ENCODE measurements at regions not wholly inside any gene's neighbourhood (a gene's known extent, or its start where the extent isn't known, plus 50 kb on each side); places are given as distances from the start of the nearest gene placed in this dataset.
A peak's percentile ranks its signal among the peaks of the same experiment; 100 is the strongest.

- no peak for DNase-seq (ENCODE audit: low read depth)
Measured at GRCh38 chr9:73549991-73550390, 398.3 kb downstream of the ANXA1 start.

GRCh38 chr9:73553295-73553694 is 401.6 kb downstream of the ANXA1 start:
- DNase-seq (ENCODE audit: low read depth): no peak

GRCh38 chr9:73558471-73558870 is 406.8 kb downstream of the ANXA1 start:
- no peak for DNase-seq (ENCODE audit: low read depth)

- DNase-seq (ENCODE audit: low read depth): no peak
Measured at GRCh38 chr9:73565026-73565425, 413.4 kb downstream of the ANXA1 start.

GRCh38 chr9:73565833-73566465 is 414.3 kb downstream of the ANXA1 start:
- peak; percentile 45 for DNase-seq (ENCODE audit: low read depth)

GRCh38 chr9:73566627-73567026 is 415.0 kb downstream of the ANXA1 start:
- DNase-seq (ENCODE audit: low read depth): no peak

- no peak for DNase-seq (ENCODE audit: low read depth)
Measured at GRCh38 chr9:73573235-73573634, 421.6 kb downstream of the ANXA1 start.

GRCh38 chr9:73575101-73576060 is 423.7 kb downstream of the ANXA1 start:
- no peak for DNase-seq (ENCODE audit: low read depth)

- DNase-seq (ENCODE audit: low read depth): peak; percentile 3
Measured at GRCh38 chr9:73577848-73578247, 426.2 kb downstream of the ANXA1 start.

GRCh38 chr9:73579823-73580222 is 428.2 kb downstream of the ANXA1 start:
- DNase-seq (ENCODE audit: low read depth): no peak

GRCh38 chr9:73583576-73583975 is 431.9 kb downstream of the ANXA1 start:
- no peak for DNase-seq (ENCODE audit: low read depth)

- no peak for DNase-seq (ENCODE audit: low read depth)
Measured at GRCh38 chr9:73595036-73595545, 443.4 kb downstream of the ANXA1 start.

- DNase-seq (ENCODE audit: low read depth): no peak
Measured at GRCh38 chr9:73596321-73596720, 444.7 kb downstream of the ANXA1 start.

GRCh38 chr9:73597039-73597438 is 445.4 kb downstream of the ANXA1 start:
- DNase-seq (ENCODE audit: low read depth): no peak

GRCh38 chr9:73597771-73598170 is 446.1 kb downstream of the ANXA1 start:
- no peak for DNase-seq (ENCODE audit: low read depth)

GRCh38 chr9:73609381-73609780 is 457.7 kb downstream of the ANXA1 start:
- no peak for DNase-seq (ENCODE audit: low read depth)

GRCh38 chr9:73611032-73611431 is 459.4 kb downstream of the ANXA1 start:
- DNase-seq (ENCODE audit: low read depth): no peak

GRCh38 chr9:73613092-73613701 is 461.5 kb downstream of the ANXA1 start:
- peak; percentile 1 for DNase-seq (ENCODE audit: low read depth)

GRCh38 chr9:73615557-73615956 is 463.9 kb downstream of the ANXA1 start:
- no peak for DNase-seq (ENCODE audit: low read depth)

GRCh38 chr9:73617586-73617985 is 465.9 kb downstream of the ANXA1 start:
- no peak for DNase-seq (ENCODE audit: low read depth)

- no peak for DNase-seq (ENCODE audit: low read depth)
Measured at GRCh38 chr9:73640971-73641370, 489.3 kb downstream of the ANXA1 start.

Measured in myocyte (in vitro differentiated cells).